SK-N-SH treated with all-trans-retinoic acid at 6 μM for 48 hours (cell line): ENCODE measurements at regions not wholly inside any gene's neighbourhood (a gene's known extent, or its start where the extent isn't known, plus 50 kb on each side); places are given as distances from the start of the nearest gene placed in this dataset.
"Not testable (repeated sequence)": the region's sequence is repeated elsewhere in the genome, so short reads cannot be mapped to it uniquely, and the experiment has no call there.

Source experiments
- ATAC-seq: fragments of 200-7000 bp; cut with Tn5 transposase; 3 replicates; pipeline ENCODE4 v1.9.1; 2020; ENCODE audit warnings: mild to moderate bottlenecking, moderate library complexity
- ARNTL ChIP-seq: fragments of 450-650 bp; formaldehyde crosslinking; IDR thresholded peaks from 2 replicates; pipeline ENCODE4 v1.5.0; 2020; ENCODE audit warnings: low read depth, mild to moderate bottlenecking, moderate library complexity, borderline replicate concordance
- BACH2 ChIP-seq: fragments of 250-450 bp; sonication (Bioruptor Pico); IDR thresholded peaks from 2 replicates; pipeline ENCODE4 v1.9.0; 2021; ENCODE audit warnings: mild to moderate bottlenecking, borderline replicate concordance
- CREB5 ChIP-seq: fragments of 250-450 bp; sonication (Bioruptor Pico); IDR thresholded peaks from 2 replicates; pipeline ENCODE4 v1.5.1; 2020; ENCODE audit warnings: low read depth, mild to moderate bottlenecking, moderate library complexity
- ESRRG ChIP-seq: fragments of 250-450 bp; sonication (Bioruptor Pico); IDR thresholded peaks from 2 replicates; pipeline ENCODE4 v1.6.1; 2021; ENCODE audit warnings: mild to moderate bottlenecking
- GLIS3 ChIP-seq: fragments of 250-450 bp; sonication (Bioruptor Pico); IDR thresholded peaks from 2 replicates; pipeline ENCODE4 v1.5.0; 2020; ENCODE audit warnings: mild to moderate bottlenecking, moderate library complexity
- ISL1 ChIP-seq: fragments of 250-450 bp; sonication (Bioruptor Pico); IDR thresholded peaks from 2 replicates; pipeline ENCODE4 v2.1.2; 2022; ENCODE audit warnings: mild to moderate bottlenecking, moderate library complexity
- OSR1 ChIP-seq: fragments of 250-450 bp; sonication (Bioruptor Pico); IDR thresholded peaks from 2 replicates; pipeline ENCODE4 v1.8.0; 2022; ENCODE audit warnings: moderate library complexity, mild to moderate bottlenecking, inconsistent platforms
- PATZ1 ChIP-seq: fragments of 250-450 bp; sonication (Bioruptor Pico); IDR thresholded peaks from 2 replicates; pipeline ENCODE4 v1.8.0; 2020; ENCODE audit warnings: mild to moderate bottlenecking, moderate library complexity, borderline replicate concordance
- POU6F1 ChIP-seq: fragments of 250-450 bp; sonication (Bioruptor Pico); IDR thresholded peaks from 2 replicates; pipeline ENCODE4 v1.8.0; 2021; ENCODE audit warnings: low read depth, mild to moderate bottlenecking, moderate library complexity, borderline replicate concordance
- PPARA ChIP-seq: fragments of 250-450 bp; sonication (Bioruptor Pico); IDR thresholded peaks from 2 replicates; pipeline ENCODE4 v1.5.0; 2020; ENCODE audit warnings: mild to moderate bottlenecking, borderline replicate concordance
- SNAI2 ChIP-seq: fragments of 250-450 bp; sonication (Bioruptor Pico); IDR thresholded peaks from 2 replicates; pipeline ENCODE4 v1.5.0; 2020; ENCODE audit warnings: mild to moderate bottlenecking, moderate library complexity
- TCF4 ChIP-seq: fragments of 250-450 bp; sonication (Bioruptor Pico); IDR thresholded peaks from 2 replicates; pipeline ENCODE4 v1.8.0; 2021; ENCODE audit warnings: mild to moderate bottlenecking, moderate library complexity, borderline replicate concordance
- TOX ChIP-seq: fragments of 250-450 bp; sonication (Bioruptor Pico); IDR thresholded peaks from 2 replicates; pipeline ENCODE4 v1.8.0; 2021; ENCODE audit warnings: mild to moderate bottlenecking, moderate library complexity, borderline replicate concordance
- TSHZ2 ChIP-seq: fragments of 250-450 bp; sonication (Bioruptor Pico); IDR thresholded peaks from 2 replicates; pipeline ENCODE4 v1.5.0; 2020; ENCODE audit warnings: mild to moderate bottlenecking, moderate library complexity
- ZC3H10 ChIP-seq: fragments of 250-450 bp; sonication (Bioruptor Pico); IDR thresholded peaks from 2 replicates; pipeline ENCODE4 v1.5.1; 2021; ENCODE audit warnings: mild to moderate bottlenecking, moderate library complexity
- ZFP3 ChIP-seq: fragments of 250-450 bp; sonication (Bioruptor Pico); IDR thresholded peaks from 2 replicates; pipeline ENCODE4 v1.5.0; 2020; ENCODE audit warnings: mild to moderate bottlenecking, moderate library complexity
- ZFP30 ChIP-seq: fragments of 450-650 bp; formaldehyde crosslinking; IDR thresholded peaks from 2 replicates; pipeline ENCODE4 v1.5.0; 2022; ENCODE audit warnings: mild to moderate bottlenecking, moderate library complexity
- ZNF565 ChIP-seq: fragments of 450-650 bp; formaldehyde crosslinking; conservative IDR thresholded peaks from 2 replicates; pipeline ENCODE4 v1.5.0; 2020; ENCODE audit warnings: low read depth, mild to moderate bottlenecking, moderate library complexity
- ZNF70 ChIP-seq: fragments of 450-650 bp; formaldehyde crosslinking; IDR thresholded peaks from 2 replicates; pipeline ENCODE4 v1.5.0; 2020; ENCODE audit warnings: mild to moderate bottlenecking, moderate library complexity
- ZNF8 ChIP-seq: fragments of 450-650 bp; formaldehyde crosslinking; IDR thresholded peaks from 2 replicates; pipeline ENCODE4 v1.5.0; 2020; ENCODE audit warnings: mild to moderate bottlenecking, moderate library complexity

- no peak for ATAC-seq
- no peak for TF ChIP-seq ZNF8 (CRISPR knock-in tag)
- TF ChIP-seq TOX (CRISPR knock-in tag): no peak
- no peak for TF ChIP-seq ZFP3 (CRISPR knock-in tag)
- no peak for TF ChIP-seq ZNF70 (CRISPR knock-in tag)
- TF ChIP-seq BACH2 (CRISPR knock-in tag): no peak
- no peak for TF ChIP-seq GLIS3 (CRISPR knock-in tag)
- TF ChIP-seq OSR1: no peak
- no peak for TF ChIP-seq PATZ1 (CRISPR knock-in tag)
- TF ChIP-seq TCF4 (CRISPR knock-in tag): no peak
- no peak for TF ChIP-seq POU6F1 (CRISPR knock-in tag)
- no peak for TF ChIP-seq ZFP30 (CRISPR knock-in tag)
- TF ChIP-seq PPARA (CRISPR knock-in tag): no peak
- no peak for TF ChIP-seq ZC3H10 (CRISPR knock-in tag)
- no peak for TF ChIP-seq ARNTL (CRISPR knock-in tag)
- no peak for TF ChIP-seq ISL1
- TF ChIP-seq, all 23 proteins: peak for 0
Observed at GRCh38 chrX:80576806-80577533, 156.7 kb downstream of the TENT5D start.

- peak; percentile 70 for ATAC-seq
- TF ChIP-seq TOX (CRISPR knock-in tag) (no peak), ISL1 (no peak), ESRRG (CRISPR knock-in tag) (no peak)
- TF ChIP-seq, all 23 proteins: peak for 0
Observed at GRCh38 chrX:80578517-80579105, 158.4 kb downstream of the TENT5D start.

GRCh38 chrX:80590992-80591391, 170.7 kb downstream of the TENT5D start:
- not testable (repeated sequence) for ATAC-seq

GRCh38 chrX:80602036-80602860, 182.0 kb downstream of the TENT5D start:
- ATAC-seq: no peak
- TF ChIP-seq ZNF565 (CRISPR knock-in tag) (no peak), ARNTL (CRISPR knock-in tag) (no peak), SNAI2 (CRISPR knock-in tag) (no peak), GLIS3 (CRISPR knock-in tag) (no peak), CREB5 (CRISPR knock-in tag) (no peak), ZNF8 (CRISPR knock-in tag) (no peak), ZFP3 (CRISPR knock-in tag) (no peak), ZFP30 (CRISPR knock-in tag) (no peak), ZNF70 (CRISPR knock-in tag) (no peak), PPARA (CRISPR knock-in tag) (no peak), BACH2 (CRISPR knock-in tag) (no peak), TSHZ2 (CRISPR knock-in tag) (no peak), ISL1 (no peak)
